Renal cortex interstitium (tissue), 11 donors: ENCODE measurements at regions not wholly inside any gene's neighbourhood (a gene's known extent, or its start where the extent isn't known, plus 50 kb on each side); places are given as distances from the start of the nearest gene placed in this dataset.
A peak's percentile ranks its signal among the peaks of the same experiment; 100 is the strongest.
"Not testable (repeated sequence)": the region's sequence is repeated elsewhere in the genome, so short reads cannot be mapped to it uniquely, and the experiment has no call there.

ENCODE experiments used
- DNase-seq, 11 donors: peaks; one replicate each; pipeline ENCODE4 v3.0.0-alpha.2; 2013; ENCODE audit warnings: low read depth in 9 of 11, low spot score in 4 of 11; ENCODE audit errors: extremely low read depth in 1 of 11

- DNase-seq, result not testable (repeated sequence)
These were observed 61.7 kb downstream of the RHOU start for GRCh38 chr1:228796945-228797344.

- no peak for DNase-seq
These were observed 62.8 kb downstream of the RHOU start for GRCh38 chr1:228798035-228798434.

GRCh38 chr1:228798548-228798947, 63.3 kb downstream of the RHOU start:
- DNase-seq, result peak in 5 of 11 donors; percentile 40 to 67 (median 67)

- DNase-seq, result no peak
These were observed 64.6 kb downstream of the RHOU start for GRCh38 chr1:228799924-228800323.

GRCh38 chr1:228801068-228801467, 65.8 kb downstream of the RHOU start:
- no peak for DNase-seq

GRCh38 chr1:228802386-228803220, 67.3 kb downstream of the RHOU start:
- no peak for DNase-seq

GRCh38 chr1:228803421-228803820, 68.1 kb downstream of the RHOU start:
- no peak for DNase-seq

GRCh38 chr1:228804173-228804572, 68.9 kb downstream of the RHOU start:
- DNase-seq, result no peak

GRCh38 chr1:228804640-228805413, 69.5 kb downstream of the RHOU start:
- DNase-seq, result peak in 4 of 11 donors; percentile 58 to 70 (median 66)

- DNase-seq, result no peak
These were observed 72.8 kb downstream of the RHOU start for GRCh38 chr1:228807904-228808605.

GRCh38 chr1:228809621-228810394, 74.5 kb downstream of the RHOU start:
- no peak for DNase-seq

GRCh38 chr1:228810395-228810758, 75.1 kb downstream of the RHOU start:
- DNase-seq, result no peak

- DNase-seq, result peak in 4 of 11 donors; percentile 48 to 75 (median 54)
These were observed 75.8 kb downstream of the RHOU start for GRCh38 chr1:228810878-228811711.

GRCh38 chr1:228811712-228812305, 76.5 kb downstream of the RHOU start:
- no peak for DNase-seq

GRCh38 chr1:228812961-228813360, 77.7 kb downstream of the RHOU start:
- no peak for DNase-seq

GRCh38 chr1:228814176-228814575, 78.9 kb downstream of the RHOU start:
- peak in 1 of 11 donors; percentile 41 for DNase-seq

GRCh38 chr1:228818296-228818695, 83.0 kb downstream of the RHOU start:
- no peak for DNase-seq
